ENCODE measurements at regions not wholly inside any gene's neighbourhood (a gene's known extent, or its start where the extent isn't known, plus 50 kb on each side); places are given as distances from the start of the nearest gene placed in this dataset.

DNA sequence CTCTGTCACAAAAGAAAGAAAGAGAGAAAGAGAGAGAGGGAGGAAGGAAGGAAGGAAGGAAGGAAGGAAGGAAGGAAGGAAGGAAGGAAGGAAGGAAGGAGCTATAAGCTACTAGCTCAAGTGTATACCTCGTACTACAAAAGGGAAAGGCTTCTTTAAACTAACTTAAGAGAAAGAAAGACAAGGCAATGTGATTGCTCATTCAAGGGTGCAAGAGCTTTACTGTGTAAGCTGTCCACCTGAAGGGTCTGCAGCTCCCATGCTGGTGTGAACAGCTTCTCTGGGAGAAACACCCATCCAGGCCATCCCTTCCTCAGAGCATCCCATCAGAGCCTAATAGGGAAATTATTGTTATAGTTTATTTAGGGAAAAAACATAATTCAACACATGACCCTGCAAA, 286.1 kb upstream of the ID2 start:
- TF ChIP-seq, protein P1, sequence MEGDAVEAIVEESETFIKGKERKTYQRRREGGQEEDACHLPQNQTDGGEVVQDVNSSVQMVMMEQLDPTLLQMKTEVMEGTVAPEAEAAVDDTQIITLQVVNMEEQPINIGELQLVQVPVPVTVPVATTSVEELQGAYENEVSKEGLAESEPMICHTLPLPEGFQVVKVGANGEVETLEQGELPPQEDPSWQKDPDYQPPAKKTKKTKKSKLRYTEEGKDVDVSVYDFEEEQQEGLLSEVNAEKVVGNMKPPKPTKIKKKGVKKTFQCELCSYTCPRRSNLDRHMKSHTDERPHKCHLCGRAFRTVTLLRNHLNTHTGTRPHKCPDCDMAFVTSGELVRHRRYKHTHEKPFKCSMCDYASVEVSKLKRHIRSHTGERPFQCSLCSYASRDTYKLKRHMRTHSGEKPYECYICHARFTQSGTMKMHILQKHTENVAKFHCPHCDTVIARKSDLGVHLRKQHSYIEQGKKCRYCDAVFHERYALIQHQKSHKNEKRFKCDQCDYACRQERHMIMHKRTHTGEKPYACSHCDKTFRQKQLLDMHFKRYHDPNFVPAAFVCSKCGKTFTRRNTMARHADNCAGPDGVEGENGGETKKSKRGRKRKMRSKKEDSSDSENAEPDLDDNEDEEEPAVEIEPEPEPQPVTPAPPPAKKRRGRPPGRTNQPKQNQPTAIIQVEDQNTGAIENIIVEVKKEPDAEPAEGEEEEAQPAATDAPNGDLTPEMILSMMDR (IDR thresholded peaks at IDR 0.05): no peak
- Histone ChIP-seq H3K4me1 (ENCODE audit: control insufficient read depth in 1 of 2, insufficient read depth in 1 of 2, low read depth in 1 of 2, low read length in 1 of 2) (peaks cover 32 to 33% of the 10 kb centered on the region in 2 experiments), H3K9me3 (no peaks in the 10 kb centered on the region), H3K27me3 (no peaks in the 10 kb centered on the region), H3K36me3 (no peaks in the 10 kb centered on the region), H3K4me3 (ENCODE audit: low read depth in 1 of 2, low read length in 1 of 2) (no peak overlapping the region), H3K27ac (peak overlapping the region; percentile 69)

DNA sequence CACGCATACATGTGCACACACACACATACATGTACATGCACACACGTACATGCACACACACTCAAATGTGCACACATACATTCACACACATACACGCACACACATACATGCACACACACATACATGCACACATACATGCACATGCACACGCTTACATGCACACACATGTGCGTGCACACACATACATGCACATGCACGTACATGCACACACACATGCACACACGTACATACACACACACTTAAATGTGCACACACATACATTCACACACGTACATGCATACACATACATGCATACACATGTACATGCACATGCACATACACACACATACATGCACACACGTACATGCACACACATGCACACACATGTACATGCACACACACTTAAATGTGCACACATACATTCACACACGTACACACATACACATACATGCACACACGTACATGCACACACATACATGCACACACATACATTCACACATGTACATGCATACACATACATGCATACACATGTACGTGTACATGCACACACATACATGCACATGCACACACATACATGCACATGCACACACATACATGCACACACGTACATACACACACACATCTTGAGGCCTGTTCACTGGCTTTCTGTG, 283.7 kb upstream of the ID2 start:
- TF ChIP-seq, protein P1 (IDR thresholded peaks at IDR 0.05): no peak
- Histone ChIP-seq H3K27ac (no peak overlapping the region), H3K27me3 (no peaks in the 10 kb centered on the region), H3K9me3 (no peaks in the 10 kb centered on the region), H3K36me3 (no peaks in the 10 kb centered on the region), H3K4me1 (ENCODE audit: control insufficient read depth in 1 of 2, insufficient read depth in 1 of 2, low read depth in 1 of 2, low read length in 1 of 2) (peaks cover 31 to 32% of the 10 kb centered on the region in 2 experiments), H3K4me3 (ENCODE audit: low read depth in 1 of 2, low read length in 1 of 2) (no peak overlapping the region)

DNA sequence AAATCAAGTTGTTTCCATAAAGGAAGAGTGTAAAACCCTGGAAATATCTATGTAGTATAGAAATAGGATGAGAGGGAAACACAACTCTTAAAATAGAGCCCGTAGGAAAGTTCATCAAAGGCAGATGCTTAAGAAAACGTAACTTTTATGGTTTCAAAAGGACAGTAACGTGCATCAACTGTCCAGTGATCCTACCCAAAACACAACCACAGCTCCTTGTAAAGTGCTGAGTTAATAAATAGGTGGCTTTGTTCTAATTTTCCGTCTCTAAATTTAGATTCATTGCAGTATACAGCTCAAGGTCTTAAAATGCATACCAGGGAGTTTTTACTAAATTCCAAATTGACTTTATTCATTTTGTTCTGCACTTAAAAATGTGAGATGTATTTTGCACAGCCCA, 282.1 kb upstream of the ID2 start:
- Histone ChIP-seq H3K9me3 (no peaks in the 10 kb centered on the region), H3K36me3 (no peaks in the 10 kb centered on the region), H3K4me1 (ENCODE audit: control insufficient read depth in 1 of 2, insufficient read depth in 1 of 2, low read depth in 1 of 2, low read length in 1 of 2) (peaks cover 15 to 22% of the 10 kb centered on the region in 2 experiments), H3K27ac (no peak overlapping the region), H3K27me3 (no peaks in the 10 kb centered on the region), H3K4me3 (ENCODE audit: low read depth in 1 of 2, low read length in 1 of 2) (no peak overlapping the region)
- TF ChIP-seq, protein P1 (IDR thresholded peaks at IDR 0.05): no peak

DNA sequence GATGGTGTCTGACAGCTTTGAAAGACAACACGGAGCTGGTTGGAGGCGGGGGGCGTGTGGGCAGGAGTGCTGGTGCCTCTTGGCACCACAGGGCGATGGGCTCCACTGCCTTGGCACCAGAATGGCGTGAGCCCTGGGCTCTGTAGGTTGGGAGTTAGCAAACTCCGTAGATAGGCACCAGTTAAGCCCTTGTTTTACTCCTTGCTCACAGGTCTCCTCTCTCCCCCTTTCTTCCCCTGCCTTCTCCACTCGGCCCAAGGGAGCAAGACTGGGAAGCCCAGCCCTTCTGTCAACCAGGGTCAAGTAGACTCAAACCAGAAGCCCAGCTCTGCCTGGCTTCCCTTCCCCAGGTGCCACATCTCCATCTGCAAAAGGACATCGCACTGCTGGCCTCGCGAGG, 281.7 kb upstream of the ID2 start:
- peaks cover 10 to 17% of the 10 kb centered on the region in 2 experiments for H3K4me1 ChIP-seq (ENCODE audit: control insufficient read depth in 1 of 2, insufficient read depth in 1 of 2, low read depth in 1 of 2, low read length in 1 of 2)
- no peaks in the 10 kb centered on the region for H3K9me3 ChIP-seq

DNA sequence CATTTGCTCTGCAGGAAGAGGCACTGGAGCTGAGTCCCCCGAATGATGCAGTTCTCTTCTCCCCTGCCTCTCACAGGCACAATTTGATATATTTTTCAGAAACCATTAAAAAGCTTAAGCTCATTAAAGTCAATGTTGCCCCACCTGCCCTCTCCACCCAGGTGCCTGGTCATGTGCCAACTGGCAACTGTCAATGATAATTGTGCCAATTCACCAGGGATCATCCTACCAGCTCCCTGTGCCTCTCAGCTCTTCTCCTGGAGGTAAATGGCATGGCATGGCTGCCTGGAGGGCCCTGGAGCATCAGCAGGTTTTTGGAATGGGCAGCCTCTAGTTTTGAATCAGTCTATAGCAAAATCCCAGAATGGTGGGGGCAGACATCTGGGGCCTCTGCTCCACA, 279.6 kb upstream of the ID2 start:
- H3K4me1 ChIP-seq (ENCODE audit: control insufficient read depth in 1 of 2, insufficient read depth in 1 of 2, low read depth in 1 of 2, low read length in 1 of 2): peaks cover 0 to 14% of the 10 kb centered on the region in 2 experiments
- no peak overlapping the region for H3K27ac ChIP-seq
- TF ChIP-seq, protein P1 (IDR thresholded peaks at IDR 0.05): no peak
- no peaks in the 10 kb centered on the region for H3K27me3 ChIP-seq
- H3K36me3 ChIP-seq: no peaks in the 10 kb centered on the region
- H3K9me3 ChIP-seq: no peaks in the 10 kb centered on the region
- no peak overlapping the region for H3K4me3 ChIP-seq (ENCODE audit: low read depth in 1 of 2, low read length in 1 of 2)

More for the DNA sequence above, 281.7 kb upstream of the ID2 start:
- Histone ChIP-seq H3K27me3 (no peaks in the 10 kb centered on the region), H3K36me3 (no peaks in the 10 kb centered on the region), H3K4me3 (ENCODE audit: low read depth in 1 of 2, low read length in 1 of 2) (no peak overlapping the region), H3K27ac (no peak overlapping the region)
- TF ChIP-seq, protein P1 (IDR thresholded peaks at IDR 0.05): no peak
